ENCODE measurements at regions not wholly inside any gene's neighbourhood (a gene's known extent, or its start where the extent isn't known, plus 50 kb on each side); places are given as distances from the start of the nearest gene placed in this dataset.

DNA sequence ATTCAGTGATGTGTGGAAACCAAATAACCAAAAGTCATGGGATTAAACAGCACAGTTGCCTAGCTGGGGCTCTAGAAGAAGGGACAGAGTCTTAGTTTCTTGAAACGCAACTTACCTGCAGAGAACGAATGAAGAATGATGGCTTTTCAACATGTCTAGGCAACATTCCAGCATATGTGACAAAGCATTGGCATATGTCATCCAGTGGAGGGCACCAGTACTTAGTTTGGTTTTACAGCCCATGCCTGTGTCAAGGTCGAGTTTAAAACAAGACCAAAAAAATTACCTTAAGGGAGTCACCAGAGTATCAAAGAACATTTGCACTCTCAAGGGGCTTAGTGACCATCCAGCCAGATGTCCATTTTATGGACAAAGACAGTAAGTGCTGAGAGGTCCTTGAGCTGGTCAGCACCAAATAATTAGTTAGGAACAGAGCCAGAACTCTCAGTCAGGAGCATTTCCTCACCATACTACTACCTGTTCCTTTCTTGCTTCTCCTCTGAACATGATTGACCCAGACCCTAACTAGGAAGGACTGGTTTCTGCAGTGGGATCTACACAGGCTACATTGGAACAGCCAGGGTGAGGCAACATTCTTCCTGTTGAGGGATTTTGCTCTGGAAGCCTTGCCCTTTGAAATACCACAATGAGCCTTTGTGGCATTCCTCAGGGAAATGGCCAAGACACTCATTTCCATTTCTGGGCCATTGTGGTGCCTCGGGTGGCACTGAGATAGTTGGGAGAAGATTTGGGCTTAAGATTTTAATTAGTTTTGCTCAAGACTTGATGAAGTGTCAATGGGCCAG is 75.4 kb upstream of the ANKH start:
- Histone ChIP-seq H3K9ac (replicated peaks; ENCODE audit: extremely low read depth, insufficient read depth, low read length) (no peak overlapping the region), H3K4me2 (ENCODE audit: insufficient read depth, low read length) (no peak overlapping the region), H3K9me1 (replicated peaks; ENCODE audit: control insufficient read depth, extremely low read depth, insufficient read depth, low read length) (no peaks in the 10 kb centered on the region), H3K9me3 (replicated peaks; ENCODE audit: control insufficient read depth, insufficient read depth, low read length) (no peaks in the 10 kb centered on the region), H3K79me2 (ENCODE audit: control insufficient read depth, insufficient read depth, low read length) (no peaks in the 10 kb centered on the region), H3K27me3 (ENCODE audit: control insufficient read depth in 2 of 2, insufficient read depth in 2 of 2, low read length in 2 of 2) (peaks cover 0 to 10% of the 10 kb centered on the region in 2 experiments), H3K27ac (ENCODE audit: insufficient read depth, low read depth, low read length) (no peak overlapping the region), H3K4me3 (replicated peaks in 1 of 3; ENCODE audit: insufficient read depth in 1 of 3, low read depth in 1 of 3, low read length in 3 of 3) (no peak overlapping the region), H3K4me1 (ENCODE audit: control insufficient read depth, extremely low read depth, insufficient read depth, low read length) (no peaks in the 10 kb centered on the region), H4K20me1 (replicated peaks; ENCODE audit: control insufficient read depth, extremely low read depth, insufficient read depth, low read length) (no peaks in the 10 kb centered on the region), H2AFZ (ENCODE audit: low read depth, low read length) (no peak overlapping the region), H3K36me3 (ENCODE audit: control insufficient read depth in 2 of 2, extremely low read depth in 1 of 2, insufficient read depth in 2 of 2, low read length in 2 of 2) (no peaks in the 10 kb centered on the region)
- dilution Hi-C loops (cut with MboI; ENCODE audit: extremely low pct_ligation_motif_present, low sequenced_read_pairs) (no loop called here), intact Hi-C loops (cut with micrococcal nuclease) (loop anchor here (1.0 to 2.0 kb wide), 2 partner anchors 56 to 220 kb away; no protein-coding TSS in a partner anchor)
- ChIA-PET POLR2A (no interaction called here), CTCF (interaction anchor here (0.6 kb wide), 1 partner anchor 551 kb away, joined by 3 read pairs; no protein-coding TSS in a partner anchor)
- no peak for TF ChIP-seq POLR2AphosphoS5 (IDR thresholded peaks at IDR 0.05; ENCODE audit: insufficient read depth, low read depth, low read length)
- no peak for TF ChIP-seq MYC (IDR thresholded peaks at IDR 0.05; ENCODE audit: low read depth, low read length)
- TF ChIP-seq POLR2A (IDR thresholded peaks at IDR 0.05; ENCODE audit: low read depth, low read length), result no peak
- TF ChIP-seq, protein P1, sequence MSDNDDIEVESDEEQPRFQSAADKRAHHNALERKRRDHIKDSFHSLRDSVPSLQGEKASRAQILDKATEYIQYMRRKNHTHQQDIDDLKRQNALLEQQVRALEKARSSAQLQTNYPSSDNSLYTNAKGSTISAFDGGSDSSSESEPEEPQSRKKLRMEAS (IDR thresholded peaks at IDR 0.05; ENCODE audit: insufficient read depth, insufficient read length), result no peak
- TF ChIP-seq GATA2 (IDR thresholded peaks at IDR 0.05; ENCODE audit: insufficient read depth, insufficient read length, low read depth, low read length), result no peak
- TF ChIP-seq FOS (IDR thresholded peaks at IDR 0.05; ENCODE audit: borderline replicate concordance, insufficient read depth, low read length), result no peak
- TF ChIP-seq CTCF (IDR thresholded peaks at IDR 0.05; ENCODE audit: extremely low read depth in 1 of 2, insufficient read depth in 1 of 2, low read depth in 1 of 2, low read length in 2 of 2), result peak in 1 of 2 donors; percentile 35
- no peak for TF ChIP-seq EZH2 (IDR thresholded peaks at IDR 0.05; ENCODE audit: borderline replicate concordance, low read depth, low read length, severe bottlenecking)
- DNase-seq (ENCODE audit: low read depth, low spot score) (peak; percentile 30), FAIRE-seq (no peak)
- BruUV-seq (replicated peaks), result no TSS peak

Measured in endothelial cell of umbilical vein (primary cell).